IMR-90 (cell line): ENCODE measurements at regions not wholly inside any gene's neighbourhood (a gene's known extent, or its start where the extent isn't known, plus 50 kb on each side); places are given as distances from the start of the nearest gene placed in this dataset.
A peak's percentile ranks its signal among the peaks of the same experiment; 100 is the strongest.

Experiments
- BHLHE40 ChIP-seq: fragments of 150-350 bp; IDR thresholded peaks from 2 replicates; pipeline ENCODE4 v1.6.1; 2016; ENCODE audit warnings: mild to moderate bottlenecking, low read depth, low read length
- CHD1 ChIP-seq: IDR thresholded peaks from 2 replicates; pipeline ENCODE4 v1.6.1; 2012; ENCODE audit warnings: low read depth, low read length, improper control_type of control experiment
- ELK1 ChIP-seq: fragments of 150-350 bp; IDR thresholded peaks from 2 replicates; pipeline ENCODE4 v1.6.1; 2016; ENCODE audit warnings: low read depth, mild to moderate bottlenecking, low read length, moderate library complexity, borderline replicate concordance
- MAFK ChIP-seq: IDR thresholded peaks from 2 replicates; pipeline ENCODE4 v1.6.1; 2012; ENCODE audit warnings: low read depth, low read length, improper control_type of control experiment
- MAZ ChIP-seq: IDR thresholded peaks from 2 replicates; pipeline ENCODE4 v1.6.1; 2012; ENCODE audit warnings: low read depth, mild to moderate bottlenecking, low read length, improper control_type of control experiment, moderate library complexity, borderline replicate concordance
- MXI1 ChIP-seq: IDR thresholded peaks from 2 replicates; pipeline ENCODE4 v1.6.1; 2012; ENCODE audit warnings: low read depth, mild to moderate bottlenecking, low read length, moderate library complexity, borderline replicate concordance
- NFE2L2 ChIP-seq: fragments of 150-350 bp; IDR thresholded peaks from 2 replicates; pipeline ENCODE4 v1.6.1; 2016; ENCODE audit warnings: low read depth, mild to moderate bottlenecking, low read length
- POLR2A ChIP-seq: IDR thresholded peaks from 2 replicates; pipeline ENCODE4 v1.6.1; 2012; ENCODE audit warnings: mild to moderate bottlenecking, low read depth, low read length
- RAD21 ChIP-seq: IDR thresholded peaks from 2 replicates; pipeline ENCODE4 v1.6.1; 2012; ENCODE audit warnings: low read length, improper control_type of control experiment
- RCOR1 ChIP-seq: IDR thresholded peaks from 2 replicates; pipeline ENCODE4 v1.6.1; 2012; ENCODE audit warnings: mild to moderate bottlenecking, low read length, improper control_type of control experiment; ENCODE audit not compliant: insufficient replicate concordance
- RFX5 ChIP-seq: IDR thresholded peaks from 2 replicates; pipeline ENCODE4 v1.8.0; 2012; ENCODE audit warnings: low read depth, mild to moderate bottlenecking, low read length, moderate library complexity
- SMC3 ChIP-seq: fragments of 150-350 bp; IDR thresholded peaks from 2 replicates; pipeline ENCODE4 v1.6.1; 2016; ENCODE audit warnings: low read depth, mild to moderate bottlenecking, antibody characterized with exemption, low read length, moderate library complexity
- TF ChIP-seq, protein P1 (sequence below): fragments of 150-350 bp; IDR thresholded peaks from 2 replicates; pipeline ENCODE4 v1.6.1; 2017; ENCODE audit warnings: mild to moderate bottlenecking, antibody characterized with exemption, low read length, low read depth
- TF ChIP-seq, protein P2 (sequence below): conservative IDR thresholded peaks from 2 replicates; pipeline ENCODE4 v1.5.1; 2012; ENCODE audit warnings: mild to moderate bottlenecking, low read depth, low read length, improper control_type of control experiment

GRCh38 chr2:237254911-237255578 is 158.9 kb downstream of the COL6A3 start:
- TF ChIP-seq, protein P1, sequence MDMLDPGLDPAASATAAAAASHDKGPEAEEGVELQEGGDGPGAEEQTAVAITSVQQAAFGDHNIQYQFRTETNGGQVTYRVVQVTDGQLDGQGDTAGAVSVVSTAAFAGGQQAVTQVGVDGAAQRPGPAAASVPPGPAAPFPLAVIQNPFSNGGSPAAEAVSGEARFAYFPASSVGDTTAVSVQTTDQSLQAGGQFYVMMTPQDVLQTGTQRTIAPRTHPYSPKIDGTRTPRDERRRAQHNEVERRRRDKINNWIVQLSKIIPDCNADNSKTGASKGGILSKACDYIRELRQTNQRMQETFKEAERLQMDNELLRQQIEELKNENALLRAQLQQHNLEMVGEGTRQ = no peak
- TF ChIP-seq MAZ (peak; percentile 42; the same call in 1 of the 2 replicates), NFE2L2 (0 out of 2 replicates have a peak, but pooled peaks have one; percentile 17), POLR2A (no peak), MXI1 (no peak), MAFK (peak; percentile 28), SMC3 (no peak), ELK1 (no peak), RAD21 (peak; percentile 19; the same call in 1 of the 2 replicates), BHLHE40 (peak; percentile 65; the same call in 1 of the 2 replicates), RFX5 (no peak), RCOR1 (no peak), CHD1 (no peak)
- TF ChIP-seq, protein P2, sequence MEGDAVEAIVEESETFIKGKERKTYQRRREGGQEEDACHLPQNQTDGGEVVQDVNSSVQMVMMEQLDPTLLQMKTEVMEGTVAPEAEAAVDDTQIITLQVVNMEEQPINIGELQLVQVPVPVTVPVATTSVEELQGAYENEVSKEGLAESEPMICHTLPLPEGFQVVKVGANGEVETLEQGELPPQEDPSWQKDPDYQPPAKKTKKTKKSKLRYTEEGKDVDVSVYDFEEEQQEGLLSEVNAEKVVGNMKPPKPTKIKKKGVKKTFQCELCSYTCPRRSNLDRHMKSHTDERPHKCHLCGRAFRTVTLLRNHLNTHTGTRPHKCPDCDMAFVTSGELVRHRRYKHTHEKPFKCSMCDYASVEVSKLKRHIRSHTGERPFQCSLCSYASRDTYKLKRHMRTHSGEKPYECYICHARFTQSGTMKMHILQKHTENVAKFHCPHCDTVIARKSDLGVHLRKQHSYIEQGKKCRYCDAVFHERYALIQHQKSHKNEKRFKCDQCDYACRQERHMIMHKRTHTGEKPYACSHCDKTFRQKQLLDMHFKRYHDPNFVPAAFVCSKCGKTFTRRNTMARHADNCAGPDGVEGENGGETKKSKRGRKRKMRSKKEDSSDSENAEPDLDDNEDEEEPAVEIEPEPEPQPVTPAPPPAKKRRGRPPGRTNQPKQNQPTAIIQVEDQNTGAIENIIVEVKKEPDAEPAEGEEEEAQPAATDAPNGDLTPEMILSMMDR = no peak
